RPMI8226 (cell line): ENCODE measurements at regions not wholly inside any gene's neighbourhood (a gene's known extent, or its start where the extent isn't known, plus 50 kb on each side); places are given as distances from the start of the nearest gene placed in this dataset.
"Not testable (repeated sequence)": the region's sequence is repeated elsewhere in the genome, so short reads cannot be mapped to it uniquely, and the experiment has no call there.

ENCODE experiments used
- DNase-seq: peaks from one replicate; pipeline ENCODE4 v3.0.0-alpha.2; 2015

- no peak for DNase-seq
Measured at GRCh38 chr4:163077680-163078079, 89.0 kb downstream of the NAF1 start.

GRCh38 chr4:163072222-163072621 lies 94.5 kb downstream of the NAF1 start:
- DNase-seq: no peak

- DNase-seq: no peak
Measured at GRCh38 chr4:163071308-163071707, 95.4 kb downstream of the NAF1 start.

GRCh38 chr4:163070023-163070422 lies 96.7 kb downstream of the NAF1 start:
- no peak for DNase-seq

- DNase-seq: no peak
Measured at GRCh38 chr4:163063891-163064290, 102.8 kb downstream of the NAF1 start.

GRCh38 chr4:163048447-163048846 lies 118.2 kb downstream of the NAF1 start:
- DNase-seq: peak; percentile 36

GRCh38 chr4:163042306-163042705 lies 124.4 kb downstream of the NAF1 start:
- no peak for DNase-seq

GRCh38 chr4:163017135-163017534 lies 149.6 kb downstream of the NAF1 start:
- DNase-seq: no peak

- DNase-seq: no peak
Measured at GRCh38 chr4:163012816-163013215, 153.9 kb downstream of the NAF1 start.

- DNase-seq: no peak
Measured at GRCh38 chr4:163003979-163004378, 162.7 kb downstream of the NAF1 start.

GRCh38 chr4:162988530-162988929 lies 178.2 kb downstream of the NAF1 start:
- DNase-seq: no peak

- DNase-seq: no peak
Measured at GRCh38 chr4:162985131-162985530, 181.6 kb downstream of the NAF1 start.

- DNase-seq: no peak
Measured at GRCh38 chr4:162984621-162985020, 182.1 kb downstream of the NAF1 start.

- DNase-seq: no peak
Measured at GRCh38 chr4:162981823-162982222, 184.9 kb downstream of the NAF1 start.

GRCh38 chr4:162978398-162978797 lies 188.3 kb downstream of the NAF1 start:
- no peak for DNase-seq

- DNase-seq: no peak
Measured at GRCh38 chr4:162977788-162978187, 188.9 kb downstream of the NAF1 start.

GRCh38 chr4:162972661-162973330 lies 193.9 kb downstream of the NAF1 start:
- no peak for DNase-seq

GRCh38 chr4:162969194-162969593 lies 197.5 kb downstream of the NAF1 start:
- DNase-seq: no peak

GRCh38 chr4:162965978-162966377 lies 200.7 kb downstream of the NAF1 start:
- not testable (repeated sequence) for DNase-seq

GRCh38 chr4:162959046-162959445 lies 207.6 kb downstream of the NAF1 start:
- no peak for DNase-seq

GRCh38 chr4:162957521-162958143 lies 209.1 kb downstream of the NAF1 start:
- no peak for DNase-seq

- DNase-seq: no peak
Measured at GRCh38 chr4:162954976-162955375, 211.7 kb downstream of the NAF1 start.

GRCh38 chr4:162952232-162952631 lies 214.5 kb downstream of the NAF1 start:
- no peak for DNase-seq

- DNase-seq: no peak
Measured at GRCh38 chr4:162945713-162946112, 221.0 kb downstream of the NAF1 start.

GRCh38 chr4:162943263-162943662 lies 223.4 kb downstream of the NAF1 start:
- no peak for DNase-seq
